NOMO-1 treated with DMSO at 0.1 percent for 48 hours (cell line): ENCODE measurements at regions not wholly inside any gene's neighbourhood (a gene's known extent, or its start where the extent isn't known, plus 50 kb on each side); places are given as distances from the start of the nearest gene placed in this dataset.
"Not testable (repeated sequence)": the region's sequence is repeated elsewhere in the genome, so short reads cannot be mapped to it uniquely, and the experiment has no call there.

Source experiments
- DNase-seq: peaks from one replicate; lab custom pipeline; 2025; ENCODE audit not compliant: unreplicated experiment; lab: John Stamatoyannopoulos, UW

DNA sequence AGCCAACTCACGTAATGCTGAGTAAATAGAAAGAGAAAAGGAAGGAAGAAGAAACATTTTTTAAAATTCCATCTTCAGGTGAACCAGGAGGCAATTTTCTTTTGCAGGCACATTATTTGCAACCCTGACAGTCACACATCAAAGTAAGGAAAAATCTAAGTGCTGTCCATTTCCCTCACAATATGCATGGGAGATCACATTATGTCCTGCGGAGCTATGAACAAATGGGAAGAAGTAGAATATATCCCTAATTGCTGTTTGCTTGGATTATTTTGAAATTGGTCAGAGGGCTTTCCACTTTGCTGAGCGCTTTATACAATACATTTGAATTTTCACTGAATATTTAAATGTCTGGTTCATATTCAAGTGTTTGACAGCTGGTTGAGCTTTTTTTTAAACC, 133.8 kb upstream of the API5 start:
- DNase-seq = no peak

DNA sequence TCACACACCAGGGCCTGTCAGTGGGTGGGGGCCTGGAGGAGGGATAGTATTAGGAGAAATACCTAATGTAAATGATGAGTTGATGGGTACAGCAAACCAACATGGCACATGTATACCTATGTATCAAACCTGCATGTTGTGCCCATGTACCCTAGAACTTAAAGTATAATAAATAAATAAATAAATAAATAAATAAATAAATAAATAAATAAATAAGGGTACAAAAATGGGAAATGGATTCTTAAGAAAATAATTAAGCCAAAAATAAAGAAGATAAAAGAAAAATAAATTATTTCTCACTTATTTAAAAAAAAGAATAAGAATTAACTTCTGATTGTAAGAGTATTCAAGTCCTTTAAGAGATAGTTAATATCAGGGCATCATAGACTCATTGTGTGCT, 117.3 kb upstream of the API5 start:
- not testable (repeated sequence) for DNase-seq

DNA sequence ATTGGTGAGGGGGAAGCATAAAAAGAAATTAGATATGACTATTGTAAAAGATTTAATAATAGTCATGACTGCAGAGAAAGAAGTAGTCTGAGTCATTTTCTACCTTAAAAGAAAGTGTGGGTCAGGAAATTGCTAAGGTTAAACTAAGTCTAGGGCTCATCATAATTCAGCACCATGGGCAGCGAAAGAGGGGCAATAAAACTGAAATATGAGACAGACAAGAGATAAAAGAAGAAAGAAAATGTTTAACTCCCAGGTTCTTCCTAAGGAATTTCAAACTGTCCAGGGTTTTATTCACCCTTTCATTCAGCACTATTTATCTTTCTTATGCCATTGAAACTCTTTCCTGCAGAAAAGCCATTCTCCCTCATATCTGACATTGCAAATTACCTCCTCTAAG, 114.4 kb upstream of the API5 start:
- DNase-seq = no peak

DNA sequence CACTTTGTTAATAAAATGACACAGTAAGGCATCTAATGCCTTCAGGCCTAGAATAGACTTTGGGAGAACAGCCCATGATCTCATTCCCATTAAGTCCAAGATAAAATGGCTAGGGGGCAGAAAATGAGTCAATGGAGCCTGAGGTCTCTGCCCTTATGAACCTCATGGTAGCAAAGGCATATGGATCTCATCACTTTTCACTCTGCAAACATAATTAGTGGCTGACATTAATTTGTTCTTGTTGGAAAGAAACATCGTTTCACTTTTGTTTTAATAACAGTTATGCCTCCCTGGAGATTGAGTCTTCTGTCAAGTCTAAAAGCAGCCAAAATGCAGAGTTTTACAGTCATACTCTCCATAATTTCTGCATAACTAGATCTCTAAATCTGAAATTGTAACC, 111.8 kb upstream of the API5 start:
- DNase-seq = no peak

DNA sequence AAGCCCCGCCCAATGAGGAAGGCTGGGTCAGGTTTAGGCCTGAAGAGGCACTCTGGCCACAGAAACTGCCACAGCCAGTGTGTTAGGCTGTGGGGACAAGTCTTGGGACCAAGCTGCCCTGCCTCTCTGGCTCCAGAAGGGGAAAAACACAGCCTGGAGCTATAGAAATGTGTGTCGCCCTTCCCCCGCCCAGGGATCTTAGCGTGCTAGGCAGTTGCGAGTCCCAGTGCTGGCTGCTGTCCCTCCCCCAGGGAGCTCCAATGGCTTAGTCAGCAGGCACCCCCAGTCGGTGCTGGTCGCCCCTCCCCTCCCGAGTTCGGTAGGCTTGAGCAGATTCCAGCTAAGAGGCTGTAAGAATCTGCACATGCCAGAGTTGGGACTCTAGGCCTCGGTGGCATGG, 99.5 kb upstream of the API5 start:
- DNase-seq = no peak

DNA sequence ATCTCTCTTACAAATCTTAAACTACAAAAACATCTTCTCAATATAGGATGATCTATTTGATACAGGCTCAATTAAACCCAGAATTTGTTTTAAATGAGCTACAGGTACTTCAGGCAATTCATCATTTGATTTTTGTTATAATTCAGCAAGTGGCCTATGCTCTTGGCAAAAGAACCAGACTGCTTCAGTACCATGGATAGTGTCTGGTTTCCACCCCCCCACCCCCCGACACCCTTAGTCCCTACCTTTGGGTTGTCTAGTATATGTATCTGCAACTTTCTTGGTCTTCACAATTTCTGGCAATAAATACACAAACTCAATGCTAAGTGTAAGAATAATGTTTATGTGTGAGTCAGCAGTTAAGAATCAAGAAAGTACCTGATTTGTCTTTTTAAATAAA, 97.3 kb upstream of the API5 start:
- no peak for DNase-seq

DNA sequence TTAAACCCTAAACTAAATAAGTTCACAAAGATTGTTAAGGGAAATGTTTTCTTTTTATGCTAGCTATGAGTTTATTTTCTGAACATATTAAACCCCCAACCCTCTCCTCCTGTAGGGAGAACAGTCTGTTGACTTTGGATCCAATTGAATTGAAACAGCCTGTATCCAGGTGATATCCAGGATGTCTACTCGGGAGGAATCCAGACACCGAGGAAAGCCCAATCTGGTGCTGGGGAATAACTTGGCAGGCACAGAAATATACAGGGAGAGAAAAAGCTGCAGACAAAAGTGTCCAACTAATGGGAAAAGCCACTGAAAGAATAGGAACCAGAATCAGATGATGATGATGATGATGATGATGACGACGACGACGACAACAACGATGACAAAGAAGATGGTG, 93.9 kb upstream of the API5 start:
- no peak for DNase-seq

DNA sequence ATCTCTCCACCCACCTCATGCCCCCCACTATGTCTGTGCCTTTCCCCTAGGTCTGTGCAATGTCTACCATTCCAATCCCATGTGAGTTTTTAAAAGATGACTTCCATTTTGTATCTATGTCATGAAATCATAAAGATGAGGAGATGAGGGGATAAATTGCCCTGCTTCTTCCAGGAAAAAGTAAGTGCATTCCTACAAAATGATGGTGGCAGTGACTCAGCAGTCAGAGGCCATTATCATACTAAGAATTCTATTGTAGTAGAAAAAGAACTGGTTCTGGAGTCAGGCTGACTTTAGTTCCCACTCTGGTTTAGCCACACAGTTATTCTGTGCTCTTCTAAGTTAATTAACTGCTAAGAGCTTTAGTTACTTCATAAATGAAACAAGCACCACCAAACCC, 89.6 kb upstream of the API5 start:
- no peak for DNase-seq

DNA sequence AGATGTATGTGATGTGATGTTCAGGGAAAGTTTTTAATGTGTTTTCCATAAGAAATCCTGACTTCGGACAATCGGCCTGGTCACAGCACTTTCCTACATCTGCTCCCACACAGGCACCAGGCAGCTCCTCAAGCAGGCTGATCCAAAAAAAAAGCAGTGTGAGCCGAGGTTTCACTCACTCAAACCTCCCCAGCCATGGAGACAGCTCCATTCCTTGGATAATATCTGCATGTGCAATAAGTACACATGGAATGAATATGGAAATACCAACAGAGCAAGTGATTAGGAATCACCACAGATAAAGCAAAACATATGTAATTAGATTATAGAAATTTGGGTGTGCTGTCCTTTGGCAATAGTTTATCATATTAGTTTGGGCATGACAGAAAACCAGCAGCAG, 88.8 kb upstream of the API5 start:
- no peak for DNase-seq

DNA sequence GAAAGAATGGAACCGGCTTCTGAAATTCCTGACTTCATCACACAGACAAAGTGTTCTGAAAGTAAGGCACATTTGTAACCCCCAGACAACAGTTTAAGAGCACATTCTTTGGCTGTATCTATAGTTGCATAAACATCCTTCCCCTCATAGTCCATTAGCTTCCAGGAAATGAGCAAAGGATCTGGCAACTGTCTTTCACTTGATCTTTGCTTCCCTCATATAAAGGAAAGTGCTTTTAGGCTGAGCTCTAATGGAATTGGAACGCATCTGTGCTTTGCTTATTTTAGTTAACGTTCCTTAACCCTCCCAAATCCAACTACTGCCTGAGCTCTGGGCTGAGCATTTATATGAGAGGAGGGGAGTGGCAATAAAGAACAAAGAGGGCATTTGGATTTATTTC, 76.9 kb upstream of the API5 start:
- DNase-seq = no peak

DNA sequence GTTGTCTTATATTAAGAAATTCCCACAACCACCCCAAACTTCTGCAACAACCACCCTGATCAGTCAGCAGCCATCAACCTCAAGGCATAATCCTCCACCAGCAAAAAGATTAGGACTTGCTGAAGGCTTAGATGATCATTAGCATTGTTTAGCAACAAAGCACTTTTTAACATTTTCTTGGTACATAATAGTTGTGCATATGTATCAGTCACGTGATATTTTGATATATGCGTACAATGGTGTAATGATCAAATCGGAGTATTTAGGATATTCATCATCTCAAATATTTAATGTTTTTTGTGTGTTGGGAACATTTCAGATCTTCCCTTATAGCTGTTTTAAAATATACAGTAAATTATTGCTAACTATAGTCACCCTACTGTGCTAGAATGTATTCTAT, 73.5 kb upstream of the API5 start:
- DNase-seq = no peak

DNA sequence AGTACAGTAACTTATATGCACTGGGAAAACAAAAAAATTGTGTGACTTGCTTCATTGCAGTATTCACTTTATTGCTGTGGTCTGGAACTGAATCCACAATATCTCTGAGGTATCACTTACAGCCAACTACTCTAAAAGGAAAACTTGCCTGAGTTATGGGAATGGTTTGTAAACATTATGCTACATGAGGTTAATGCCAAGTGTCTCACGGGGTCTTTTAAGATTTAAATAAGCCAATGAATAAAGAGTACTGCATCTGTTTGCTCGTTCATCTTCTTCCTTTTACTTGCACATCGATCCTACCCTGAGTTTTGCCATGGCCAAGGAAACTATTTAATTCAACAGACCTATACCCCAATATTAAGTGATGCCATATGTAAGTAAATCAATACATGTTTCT, 72.0 kb upstream of the API5 start:
- DNase-seq = no peak

DNA sequence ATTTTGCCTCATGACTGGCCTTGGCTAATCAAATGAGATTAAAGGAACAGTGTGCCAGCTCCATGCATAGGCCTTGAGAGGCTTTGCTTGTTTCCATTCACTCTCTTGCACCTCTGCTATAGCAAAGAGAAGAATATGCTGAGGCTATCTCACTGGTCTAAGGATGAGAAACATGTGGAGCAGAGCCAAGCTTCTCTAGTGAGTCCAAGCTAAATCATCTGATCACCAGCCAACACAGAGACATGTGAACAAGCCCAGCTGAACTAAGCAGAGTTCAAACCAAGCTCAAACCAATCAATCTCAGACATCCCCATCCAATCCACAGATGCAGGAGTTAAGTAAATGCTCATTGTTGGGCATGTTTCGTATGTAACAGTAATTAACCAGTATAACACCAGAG, 69.4 kb upstream of the API5 start:
- DNase-seq = no peak

DNA sequence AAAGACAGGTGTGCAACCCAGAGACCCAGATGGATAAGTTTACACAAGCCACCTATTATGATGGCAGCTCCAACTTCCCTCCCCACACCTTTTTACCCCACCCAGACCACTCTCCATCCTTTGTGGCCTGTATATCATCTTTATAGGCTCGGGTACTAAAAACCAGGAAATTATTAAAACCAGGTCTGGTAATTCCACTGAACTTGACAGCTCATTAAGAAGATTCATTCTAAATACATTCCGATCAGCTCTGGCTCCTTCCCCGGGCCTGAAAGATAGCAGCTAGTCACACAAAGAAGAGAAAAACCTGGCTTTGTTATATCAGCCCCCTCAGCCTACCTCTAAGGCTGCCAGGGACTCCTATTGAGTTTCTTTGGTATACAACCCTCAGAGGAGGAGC, 67.9 kb upstream of the API5 start:
- no peak for DNase-seq

DNA sequence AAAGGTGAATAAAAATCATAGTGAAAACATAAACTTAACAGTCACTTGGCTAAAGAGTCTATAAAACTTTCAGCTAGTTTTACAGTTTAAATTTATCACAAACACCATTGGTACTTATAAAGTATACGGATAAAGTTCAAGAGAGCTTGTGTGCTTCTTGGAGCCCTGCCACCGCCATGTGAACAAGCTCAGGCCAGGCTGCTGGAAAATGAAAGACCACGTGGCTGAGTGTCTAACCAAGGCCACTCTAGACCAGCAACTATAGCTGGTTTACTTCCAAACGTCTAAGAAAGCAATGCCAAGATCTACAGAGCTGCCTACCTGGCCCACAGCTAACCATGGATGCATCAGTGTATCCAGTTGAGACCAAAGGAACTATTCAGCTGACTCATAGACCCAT, 66.3 kb upstream of the API5 start:
- no peak for DNase-seq

DNA sequence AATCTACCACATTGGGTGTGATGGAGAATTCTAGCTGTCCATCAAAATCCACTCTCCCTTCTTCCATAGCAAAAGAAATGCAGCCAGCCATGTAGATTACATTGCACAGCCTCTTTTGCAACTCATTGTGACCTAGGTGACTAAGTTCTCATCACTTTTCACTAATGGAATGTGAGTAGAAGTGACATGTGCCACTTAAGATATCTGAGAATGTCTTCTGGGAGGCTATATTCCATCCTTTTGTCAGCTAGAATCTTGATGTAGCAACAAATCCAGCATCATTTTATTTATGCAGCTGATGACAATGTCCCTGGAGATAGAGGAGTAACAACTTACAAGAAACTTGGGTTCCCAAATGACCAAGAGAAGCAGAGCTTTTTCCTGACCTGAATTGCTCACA, 61.5 kb upstream of the API5 start:
- no peak for DNase-seq

DNA sequence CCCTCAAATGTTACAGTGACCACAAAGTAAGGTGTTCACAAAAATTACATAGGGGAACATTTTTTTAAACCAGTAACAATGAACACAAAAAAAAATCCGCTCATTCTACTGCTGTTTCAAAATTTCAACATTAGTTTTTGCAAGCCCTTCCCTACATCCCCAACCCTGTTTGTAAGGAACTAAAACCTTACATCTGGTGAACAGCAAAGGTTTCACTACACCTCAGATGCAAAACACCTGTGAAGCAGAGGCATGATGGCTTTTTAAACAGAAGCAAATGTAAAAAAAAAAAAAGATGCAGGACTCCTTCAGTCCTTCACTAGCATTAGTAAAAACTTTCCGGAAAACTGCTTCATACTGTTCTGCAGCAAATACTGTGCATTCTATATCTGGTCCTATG, 50.0 kb upstream of the API5 start:
- DNase-seq = no peak
